GM12875 (cell line): ENCODE measurements at regions not wholly inside any gene's neighbourhood (a gene's known extent, or its start where the extent isn't known, plus 50 kb on each side); places are given as distances from the start of the nearest gene placed in this dataset.

ENCODE experiments used
- H3K4me3 ChIP-seq: one replicate; pipeline ENCODE4 v1.5.1; 2011; ENCODE audit warnings: low read depth, low read length, control low read depth
- CTCF ChIP-seq: IDR thresholded peaks from 2 replicates; pipeline ENCODE4 v1.5.1; 2011; ENCODE audit warnings: low read depth, mild to moderate bottlenecking, control low read depth, inconsistent platforms, low read length, moderate library complexity, borderline replicate concordance; ENCODE audit not compliant: insufficient read depth

DNA sequence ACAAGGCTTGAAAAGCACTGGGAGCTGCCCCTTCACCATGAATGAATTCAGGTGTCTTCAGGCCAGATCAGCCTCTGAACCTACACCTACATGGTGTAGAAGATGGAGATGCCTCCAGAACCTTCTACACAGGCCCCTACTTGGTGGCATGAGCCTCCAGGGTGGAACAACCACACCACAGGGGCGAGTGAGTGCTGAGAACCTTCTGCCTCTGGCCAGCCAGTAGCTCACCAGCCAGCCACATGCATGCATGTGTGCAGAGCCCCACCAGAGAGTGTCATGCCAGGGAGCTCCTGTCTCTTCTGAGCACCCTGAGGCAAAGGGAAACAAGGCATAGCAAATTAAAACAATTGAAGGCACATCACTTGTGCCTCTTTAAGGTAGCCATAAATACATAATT, 161.8 kb upstream of the TOPAZ1 start:
- no peak overlapping the region for H3K4me3 ChIP-seq

GRCh38 chr3:44080474-44081072, 161.1 kb upstream of the TOPAZ1 start:
- no peak overlapping the region for H3K4me3 ChIP-seq
- TF ChIP-seq CTCF, result no peak

More for the DNA sequence above, 161.8 kb upstream of the TOPAZ1 start:
- TF ChIP-seq CTCF, result no peak

DNA sequence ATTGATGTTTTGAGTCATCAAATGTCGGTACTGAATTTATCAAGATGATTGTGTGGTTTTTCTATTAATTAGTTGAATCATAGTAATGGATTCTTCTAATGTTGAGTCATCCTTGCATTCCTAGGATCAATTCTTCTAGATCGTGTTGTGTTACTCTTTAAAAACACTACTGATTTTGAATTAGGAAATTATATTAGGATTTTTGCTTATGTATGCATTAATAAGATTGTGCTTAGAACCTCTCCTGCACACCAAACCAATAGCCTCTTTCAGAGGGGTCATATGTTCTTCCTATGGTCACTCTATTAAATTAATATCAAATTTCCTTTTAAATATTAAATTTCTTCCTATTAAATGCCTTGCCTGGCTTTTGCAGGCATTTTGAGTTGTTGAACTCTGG, 151.7 kb upstream of the TOPAZ1 start:
- no peak for TF ChIP-seq CTCF
- H3K4me3 ChIP-seq, result no peak overlapping the region

DNA sequence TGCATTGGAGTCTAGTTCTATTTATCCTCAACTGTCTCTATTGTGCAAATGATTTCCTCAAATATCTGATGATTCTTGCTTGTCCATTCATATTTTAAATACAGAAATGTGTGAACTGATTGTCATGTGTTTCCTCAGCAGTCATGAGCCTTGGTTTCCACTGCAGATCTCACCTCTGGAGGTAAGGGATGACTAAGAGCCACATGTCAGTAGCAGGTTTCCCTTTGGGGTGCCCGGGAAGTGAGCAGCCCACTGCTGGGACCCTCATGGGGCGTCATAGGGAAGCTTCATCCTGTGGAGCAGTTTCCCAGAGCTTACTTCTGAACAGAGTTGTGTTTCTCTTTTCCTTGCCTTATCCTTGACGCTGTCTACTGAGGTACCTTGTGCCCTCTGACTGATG, 149.2 kb upstream of the TOPAZ1 start:
- no peak overlapping the region for H3K4me3 ChIP-seq
- no peak for TF ChIP-seq CTCF

- no peak for TF ChIP-seq CTCF
- no peak overlapping the region for H3K4me3 ChIP-seq
These were observed 148.2 kb upstream of the TOPAZ1 start for GRCh38 chr3:44093531-44093930.

DNA sequence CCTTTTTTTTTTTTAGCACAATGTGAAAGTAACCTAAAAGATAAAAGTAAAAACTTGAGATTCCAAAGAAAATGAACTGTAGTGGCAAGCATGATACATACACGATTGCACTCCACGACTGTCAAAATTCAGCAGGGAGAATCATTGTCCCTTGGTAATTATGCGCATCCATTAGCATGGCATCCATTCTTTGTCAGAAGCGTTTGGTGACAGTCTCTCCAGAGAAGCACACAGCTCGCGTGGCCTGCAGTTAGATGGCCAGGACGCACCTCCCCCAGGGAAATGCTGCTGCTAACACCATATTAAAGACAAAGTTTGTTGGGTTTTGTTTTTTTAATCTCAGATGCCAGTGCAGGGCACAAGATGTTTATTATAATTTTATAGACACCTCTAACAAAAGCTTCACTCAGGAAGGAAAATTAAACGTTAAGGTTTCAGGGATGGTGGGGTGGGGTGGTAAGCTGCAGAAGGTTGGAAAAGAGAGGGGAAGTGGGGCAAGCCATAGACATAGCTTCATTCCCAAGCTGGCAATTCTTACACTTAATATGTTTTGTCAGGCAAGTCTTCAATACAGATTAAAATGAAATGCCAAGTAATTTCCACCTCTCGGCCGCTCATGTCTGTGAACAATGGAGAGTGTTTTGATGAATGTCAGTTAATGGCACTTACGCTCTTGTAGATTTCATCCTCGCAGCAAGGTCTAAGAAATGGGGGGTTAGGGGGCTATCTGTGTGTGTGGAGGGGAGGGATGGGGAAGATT, 142.8 kb upstream of the TOPAZ1 start:
- H3K4me3 ChIP-seq, result no peak overlapping the region
- TF ChIP-seq CTCF, result no peak
